PFSK-1 (cell line): ENCODE measurements at regions not wholly inside any gene's neighbourhood (a gene's known extent, or its start where the extent isn't known, plus 50 kb on each side); places are given as distances from the start of the nearest gene placed in this dataset.

Source experiments
- POLR2AphosphoS5 ChIP-seq: IDR thresholded peaks from 2 replicates; pipeline ENCODE4 v1.6.1; 2012; ENCODE audit warnings: low read depth, mild to moderate bottlenecking, control low read depth, low read length, moderate library complexity
- REST ChIP-seq, 2 experiments: IDR thresholded peaks; 2 replicates each; pipeline versions ENCODE4 v1.6.1 to v1.8.0; 2011 to 2012; ENCODE audit warnings: low read depth in 2 of 2, low read length in 2 of 2, control low read depth in 1 of 2, inconsistent platforms in 1 of 2, mild to moderate bottlenecking in 1 of 2, moderate library complexity in 1 of 2; ENCODE audit not compliant: insufficient read depth in 1 of 2
- SIN3A ChIP-seq: IDR thresholded peaks from 2 replicates; pipeline ENCODE4 v1.6.1; 2012; ENCODE audit warnings: mild to moderate bottlenecking, low read length, moderate library complexity, borderline replicate concordance; ENCODE audit not compliant: insufficient read depth
- TAF1 ChIP-seq: IDR thresholded peaks from 2 replicates; pipeline ENCODE4 v1.6.1; 2012; ENCODE audit warnings: low read length, control low read depth, borderline replicate concordance; ENCODE audit not compliant: insufficient read depth

- no peak for TF ChIP-seq TAF1
- no peak for TF ChIP-seq POLR2AphosphoS5
- TF ChIP-seq REST (IDR thresholded peaks at IDR 0.05; ENCODE audit: insufficient read depth in 1 of 2, low read depth in 2 of 2, low read length in 2 of 2): no peak
- no peak for TF ChIP-seq SIN3A
These were observed 201.4 kb upstream of the STT3B start for GRCh38 chr3:31331278-31331677.
